Hepatocyte (in vitro differentiated cells): ENCODE measurements at regions not wholly inside any gene's neighbourhood (a gene's known extent, or its start where the extent isn't known, plus 50 kb on each side); places are given as distances from the start of the nearest gene placed in this dataset.

Experiments
- DNase-seq: peaks from one replicate; pipeline ENCODE4 v3.0.0-alpha.2; 2016; ENCODE audit warnings: low spot score
- H2AFZ ChIP-seq: fragments of 200-600 bp; sonication (generic); 2 replicates; pipeline ENCODE4 v1.6.0; 2016; ENCODE audit warnings: antibody characterized with exemption, mild to moderate bottlenecking
- H3K27ac ChIP-seq: fragments of 200-600 bp; sonication (generic); 2 replicates; pipeline ENCODE4 v1.5.1; 2016; ENCODE audit warnings: mild to moderate bottlenecking
- H3K27me3 ChIP-seq: fragments of 200-600 bp; sonication (generic); 2 replicates; pipeline ENCODE4 v1.6.1; 2016
- H3K36me3 ChIP-seq: fragments of 200-600 bp; sonication (generic); replicated peaks from 2 replicates; pipeline ENCODE4 v1.5.1; 2016; ENCODE audit warnings: low read depth; ENCODE audit not compliant: insufficient read depth
- H3K4me1 ChIP-seq: fragments of 200-600 bp; sonication (generic); 2 replicates; pipeline ENCODE4 v1.5.1; 2016; ENCODE audit warnings: mild to moderate bottlenecking, moderate library complexity; ENCODE audit not compliant: insufficient read depth
- H3K4me2 ChIP-seq: fragments of 200-600 bp; sonication (generic); 2 replicates; pipeline ENCODE4 v1.6.0; 2016
- H3K4me3 ChIP-seq: fragments of 200-600 bp; sonication (generic); 2 replicates; pipeline ENCODE4 v1.5.1; 2016; ENCODE audit warnings: mild to moderate bottlenecking
- H3K79me2 ChIP-seq: fragments of 200-600 bp; sonication (generic); 2 replicates; pipeline ENCODE4 v1.6.0; 2017; ENCODE audit warnings: mild to moderate bottlenecking
- H3K9me2 ChIP-seq: fragments of 200-600 bp; sonication (generic); replicated peaks from 2 replicates; pipeline ENCODE4 v1.6.0; 2017; ENCODE audit warnings: mild to moderate bottlenecking; ENCODE audit not compliant: insufficient read depth
- H3K9me3 ChIP-seq: fragments of 200-600 bp; sonication (generic); 2 replicates; pipeline ENCODE4 v1.5.1; 2016; ENCODE audit warnings: low read depth, mild to moderate bottlenecking
- H4K20me1 ChIP-seq: fragments of 200-600 bp; sonication (generic); 2 replicates; pipeline ENCODE4 v1.6.0; 2016; ENCODE audit warnings: mild to moderate bottlenecking; ENCODE audit not compliant: insufficient read depth, poor library complexity, severe bottlenecking
- CTCF ChIP-seq: fragments of 200-600 bp; sonication (generic); IDR thresholded peaks from 2 replicates; pipeline ENCODE4 v1.5.1; 2016; ENCODE audit warnings: antibody characterized with exemption, mild to moderate bottlenecking; ENCODE audit not compliant: poor library complexity
- EZH2 ChIP-seq: fragments of 200-600 bp; sonication (generic); IDR thresholded peaks from 2 replicates; pipeline ENCODE4 v1.6.1; 2016; ENCODE audit warnings: antibody characterized with exemption, mild to moderate bottlenecking, borderline replicate concordance
- EZH2phosphoT487 ChIP-seq: fragments of 200-600 bp; sonication (generic); IDR thresholded peaks from one replicate; pipeline ENCODE4 v1.6.1; 2018; ENCODE audit warnings: antibody characterized with exemption, mild to moderate bottlenecking, low read depth, moderate library complexity; ENCODE audit not compliant: unreplicated experiment, severe bottlenecking
- WGBS: methylation state at CpG from one replicate; pipeline ENCODE4 v1.1.6; 2016; ENCODE audit warnings: low lambda C conversion rate; ENCODE audit errors: missing lambda C conversion rate; 5-methylcytosine and 5-hydroxymethylcytosine counted together

- no peak overlapping the region for H3K4me3 ChIP-seq
- peak overlapping the region; percentile 9 for H3K4me2 ChIP-seq
- WGBS, result 54% methylated on average over 10 of the region's 10 CpGs
- H2AFZ ChIP-seq, result peak overlapping the region; percentile 22
- H3K27ac ChIP-seq, result peak overlapping the region; percentile 18
- peak; percentile 83 for TF ChIP-seq CTCF
- no peak for TF ChIP-seq EZH2
- H3K36me3 ChIP-seq, result no peaks in the 10 kb centered on the region
- peak; percentile 74 for DNase-seq
- no peaks in the 10 kb centered on the region for H4K20me1 ChIP-seq
- H3K9me3 ChIP-seq, result no peaks in the 10 kb centered on the region
- H3K4me1 ChIP-seq, result no peaks in the 10 kb centered on the region
- no peaks in the 10 kb centered on the region for H3K9me2 ChIP-seq
- no peaks in the 10 kb centered on the region for H3K79me2 ChIP-seq
- H3K27me3 ChIP-seq, result no peaks in the 10 kb centered on the region
These were observed 142.5 kb upstream of the FERMT1 start for GRCh38 chr20:6265204-6265904.

GRCh38 chr20:6253396-6253795 is 130.6 kb upstream of the FERMT1 start:
- 88% methylated on average over 2 of the region's 2 CpGs for WGBS
- Histone ChIP-seq H4K20me1 (no peaks in the 10 kb centered on the region), H3K4me3 (no peak overlapping the region), H3K9me2 (no peaks in the 10 kb centered on the region), H3K27me3 (no peaks in the 10 kb centered on the region), H3K4me2 (no peak overlapping the region), H3K27ac (no peak overlapping the region), H3K79me2 (no peaks in the 10 kb centered on the region), H3K36me3 (no peaks in the 10 kb centered on the region), H3K9me3 (no peaks in the 10 kb centered on the region), H3K4me1 (no peaks in the 10 kb centered on the region), H2AFZ (no peak overlapping the region)
- no peak for DNase-seq
- no peak for TF ChIP-seq CTCF
- no peak for TF ChIP-seq EZH2phosphoT487
- no peak for TF ChIP-seq EZH2

GRCh38 chr20:6245436-6245835 is 122.6 kb upstream of the FERMT1 start:
- Histone ChIP-seq H3K4me3 (no peak overlapping the region), H3K9me3 (no peaks in the 10 kb centered on the region), H3K27ac (no peak overlapping the region), H2AFZ (no peak overlapping the region), H3K4me1 (no peaks in the 10 kb centered on the region), H3K27me3 (no peaks in the 10 kb centered on the region), H3K9me2 (no peaks in the 10 kb centered on the region), H3K79me2 (no peaks in the 10 kb centered on the region), H3K36me3 (no peaks in the 10 kb centered on the region), H4K20me1 (no peaks in the 10 kb centered on the region), H3K4me2 (no peak overlapping the region)
- 88% methylated on average over 4 of the region's 4 CpGs for WGBS
- TF ChIP-seq CTCF (no peak), EZH2 (no peak), EZH2phosphoT487 (no peak)
- DNase-seq, result no peak

GRCh38 chr20:6241591-6241990 is 118.8 kb upstream of the FERMT1 start:
- no peak for DNase-seq
- H3K27me3 ChIP-seq, result no peaks in the 10 kb centered on the region
- no peaks in the 10 kb centered on the region for H3K9me3 ChIP-seq
- no peaks in the 10 kb centered on the region for H3K79me2 ChIP-seq
- H2AFZ ChIP-seq, result no peak overlapping the region
- WGBS, result 100% methylated on average over 1 of the region's 1 CpG
- no peak overlapping the region for H3K4me2 ChIP-seq
- H3K36me3 ChIP-seq, result no peaks in the 10 kb centered on the region
- H4K20me1 ChIP-seq, result no peaks in the 10 kb centered on the region
- H3K4me1 ChIP-seq, result no peaks in the 10 kb centered on the region
- H3K4me3 ChIP-seq, result no peak overlapping the region
- no peak overlapping the region for H3K27ac ChIP-seq
- TF ChIP-seq CTCF (no peak), EZH2phosphoT487 (no peak), EZH2 (no peak)
- H3K9me2 ChIP-seq, result no peaks in the 10 kb centered on the region
